ENCODE measurements at regions not wholly inside any gene's neighbourhood (a gene's known extent, or its start where the extent isn't known, plus 50 kb on each side); places are given as distances from the start of the nearest gene placed in this dataset.
A peak's percentile ranks its signal among the peaks of the same experiment; 100 is the strongest.

GRCh38 chr6:41422161-41422560, 86.8 kb downstream of the NCR2 start:
- ATAC-seq, result no peak
- TF ChIP-seq ZNF70 (CRISPR knock-in tag; IDR thresholded peaks at IDR 0.05) (no peak), ARNTL (CRISPR knock-in tag; IDR thresholded peaks at IDR 0.05; ENCODE audit: borderline replicate concordance, low read depth) (no peak), GLIS3 (CRISPR knock-in tag; IDR thresholded peaks at IDR 0.05) (no peak)

- no peak for ATAC-seq
- TF ChIP-seq PATZ1 (CRISPR knock-in tag; IDR thresholded peaks at IDR 0.05; ENCODE audit: borderline replicate concordance) (no peak), ZFP3 (CRISPR knock-in tag; IDR thresholded peaks at IDR 0.05) (no peak), CSDC2 (CRISPR knock-in tag; IDR thresholded peaks at IDR 0.05) (no peak), POU6F1 (CRISPR knock-in tag; IDR thresholded peaks at IDR 0.05; ENCODE audit: borderline replicate concordance, low read depth) (no peak), GLIS3 (CRISPR knock-in tag; IDR thresholded peaks at IDR 0.05) (no peak), CSRNP3 (CRISPR knock-in tag; IDR thresholded peaks at IDR 0.05) (no peak), ESRRG (CRISPR knock-in tag; IDR thresholded peaks at IDR 0.05) (no peak), SNAI2 (CRISPR knock-in tag; IDR thresholded peaks at IDR 0.05) (no peak), CREB5 (CRISPR knock-in tag; IDR thresholded peaks at IDR 0.05; ENCODE audit: low read depth) (no peak), TSHZ2 (CRISPR knock-in tag; IDR thresholded peaks at IDR 0.05) (no peak), OSR1 (CRISPR knock-in tag; IDR thresholded peaks at IDR 0.05) (no peak), PPARA (CRISPR knock-in tag; IDR thresholded peaks at IDR 0.05; ENCODE audit: borderline replicate concordance) (no peak)
These were observed 87.6 kb downstream of the NCR2 start for GRCh38 chr6:41423002-41423401.

GRCh38 chr6:41424370-41425058, 89.1 kb downstream of the NCR2 start:
- ATAC-seq, result peak; percentile 85

More at GRCh38 chr6:41424370-41425058, 89.1 kb downstream of the NCR2 start:
- TF ChIP-seq TCF4 (CRISPR knock-in tag; IDR thresholded peaks at IDR 0.05; ENCODE audit: borderline replicate concordance) (no peak), ESRRG (CRISPR knock-in tag; IDR thresholded peaks at IDR 0.05) (no peak), CREB5 (CRISPR knock-in tag; IDR thresholded peaks at IDR 0.05; ENCODE audit: low read depth) (no peak), CSRNP3 (CRISPR knock-in tag; IDR thresholded peaks at IDR 0.05) (no peak), TSHZ2 (CRISPR knock-in tag; IDR thresholded peaks at IDR 0.05) (no peak)

Measured in SK-N-SH treated with all-trans-retinoic acid at 6 μM for 48 hours (cell line).